ENCODE measurements at regions not wholly inside any gene's neighbourhood (a gene's known extent, or its start where the extent isn't known, plus 50 kb on each side); places are given as distances from the start of the nearest gene placed in this dataset.

GRCh38 chr2:155298001-155298400 lies 599.5 kb downstream of the KCNJ3 start:
- TF ChIP-seq POLR2A (IDR thresholded peaks at IDR 0.05) (no peak), CTCF (IDR thresholded peaks at IDR 0.05) (no peak)
